ENCODE measurements at regions not wholly inside any gene's neighbourhood (a gene's known extent, or its start where the extent isn't known, plus 50 kb on each side); places are given as distances from the start of the nearest gene placed in this dataset.

DNA sequence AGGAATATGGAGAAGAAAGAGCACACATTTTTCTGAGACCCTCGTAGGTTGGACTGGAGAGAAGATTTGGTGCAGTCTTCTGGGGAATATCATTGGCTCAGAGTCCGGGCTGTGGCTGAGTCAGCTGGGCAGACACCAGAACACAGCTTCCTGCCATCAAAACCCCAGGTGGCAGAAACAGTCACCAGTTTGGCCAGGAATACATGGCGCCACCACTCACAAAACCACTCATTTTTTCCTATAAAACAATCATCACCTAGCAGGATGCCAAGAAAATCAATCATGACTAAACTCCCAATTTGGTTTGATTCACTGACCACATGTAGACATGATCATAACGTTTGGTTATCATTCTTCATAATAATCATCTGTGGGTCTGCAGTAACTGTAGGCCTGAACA lies 178.1 kb upstream of the PBX1 start:
- DNase-seq = no peak
- H3K27ac Mint-ChIP-seq = no peak overlapping the region
- no peaks in the 10 kb centered on the region for H3K9me3 Mint-ChIP-seq
- Histone ChIP-seq H3K27me3 (ENCODE audit: insufficient read depth, low read length) (no peaks in the 10 kb centered on the region), H3K23ac (ENCODE audit: insufficient read length, low read depth, low read length) (no peak overlapping the region), H3K4ac (ENCODE audit: low read depth, low read length) (no peak overlapping the region), H2BK15ac (ENCODE audit: low read depth, low read length) (no peak overlapping the region), H3T11ph (ENCODE audit: low read length) (no peak overlapping the region), H3K9me3 (ENCODE audit: control insufficient read depth, low read depth, low read length) (no peaks in the 10 kb centered on the region), H2BK12ac (ENCODE audit: insufficient read length, low read depth, low read length) (no peak overlapping the region), H3K79me2 (ENCODE audit: insufficient read depth, low read length) (no peaks in the 10 kb centered on the region), H4K5ac (ENCODE audit: insufficient read length, low read depth, low read length) (no peak overlapping the region), H3K79me1 (ENCODE audit: insufficient read depth, low read depth, low read length, poor library complexity, severe bottlenecking) (no peaks in the 10 kb centered on the region), H3K4me1 (ENCODE audit: insufficient read depth, low read length) (0 out of 2 replicates have a peak, but pooled peaks cover 3% of the 10 kb centered on the region), H3K56ac (ENCODE audit: insufficient read length, low read depth, low read length) (no peak overlapping the region), H4K8ac (replicated peaks; ENCODE audit: insufficient read length, low read depth, low read length) (no peak overlapping the region), H3K27ac (ENCODE audit: insufficient read length, low read depth, low read length) (no peak overlapping the region), H4K20me1 (ENCODE audit: control insufficient read depth, insufficient read depth, insufficient read length) (no peaks in the 10 kb centered on the region), H2BK5ac (ENCODE audit: insufficient read length, low read length) (no peak overlapping the region), H2AFZ (ENCODE audit: low read length) (no peak overlapping the region), H3K9ac (ENCODE audit: extremely low read depth, insufficient read length, low read length) (no peak overlapping the region), H3K14ac (ENCODE audit: insufficient read depth, low read length) (no peak overlapping the region), H3K18ac (ENCODE audit: insufficient read length, low read depth, low read length) (no peak overlapping the region), H4K91ac (ENCODE audit: insufficient read length, low read depth, low read length) (no peak overlapping the region), H2BK20ac (ENCODE audit: low read depth, low read length, poor library complexity, severe bottlenecking) (no peak overlapping the region), H3K23me2 (ENCODE audit: insufficient read length, low read depth, low read length, poor library complexity, severe bottlenecking) (no peaks in the 10 kb centered on the region), H3K4me2 (ENCODE audit: insufficient read depth, insufficient read length, low read length) (no peak overlapping the region), H2BK120ac (ENCODE audit: low read depth, low read length, poor library complexity, severe bottlenecking) (no peak overlapping the region), H2AK5ac (ENCODE audit: insufficient read length, low read length) (no peak overlapping the region)
- TF ChIP-seq, protein P1, sequence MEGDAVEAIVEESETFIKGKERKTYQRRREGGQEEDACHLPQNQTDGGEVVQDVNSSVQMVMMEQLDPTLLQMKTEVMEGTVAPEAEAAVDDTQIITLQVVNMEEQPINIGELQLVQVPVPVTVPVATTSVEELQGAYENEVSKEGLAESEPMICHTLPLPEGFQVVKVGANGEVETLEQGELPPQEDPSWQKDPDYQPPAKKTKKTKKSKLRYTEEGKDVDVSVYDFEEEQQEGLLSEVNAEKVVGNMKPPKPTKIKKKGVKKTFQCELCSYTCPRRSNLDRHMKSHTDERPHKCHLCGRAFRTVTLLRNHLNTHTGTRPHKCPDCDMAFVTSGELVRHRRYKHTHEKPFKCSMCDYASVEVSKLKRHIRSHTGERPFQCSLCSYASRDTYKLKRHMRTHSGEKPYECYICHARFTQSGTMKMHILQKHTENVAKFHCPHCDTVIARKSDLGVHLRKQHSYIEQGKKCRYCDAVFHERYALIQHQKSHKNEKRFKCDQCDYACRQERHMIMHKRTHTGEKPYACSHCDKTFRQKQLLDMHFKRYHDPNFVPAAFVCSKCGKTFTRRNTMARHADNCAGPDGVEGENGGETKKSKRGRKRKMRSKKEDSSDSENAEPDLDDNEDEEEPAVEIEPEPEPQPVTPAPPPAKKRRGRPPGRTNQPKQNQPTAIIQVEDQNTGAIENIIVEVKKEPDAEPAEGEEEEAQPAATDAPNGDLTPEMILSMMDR (conservative IDR thresholded peaks at IDR 0.05) = no peak
- no peak overlapping the region for H3K4me3 Mint-ChIP-seq
- no peaks in the 10 kb centered on the region for H3K36me3 Mint-ChIP-seq (ENCODE audit: insufficient read depth in 1 of 3, low read depth in 3 of 3)
- H3K27me3 Mint-ChIP-seq (ENCODE audit: low read depth) = no peaks in the 10 kb centered on the region
- no peaks in the 10 kb centered on the region for H3K4me1 Mint-ChIP-seq
- no CpG with 5 or more reads among the region's 4 CpGs for WGBS (ENCODE audit: extremely low coverage, insufficient read length, low lambda C conversion rate)
